ENCODE measurements at regions not wholly inside any gene's neighbourhood (a gene's known extent, or its start where the extent isn't known, plus 50 kb on each side); places are given as distances from the start of the nearest gene placed in this dataset.

DNA sequence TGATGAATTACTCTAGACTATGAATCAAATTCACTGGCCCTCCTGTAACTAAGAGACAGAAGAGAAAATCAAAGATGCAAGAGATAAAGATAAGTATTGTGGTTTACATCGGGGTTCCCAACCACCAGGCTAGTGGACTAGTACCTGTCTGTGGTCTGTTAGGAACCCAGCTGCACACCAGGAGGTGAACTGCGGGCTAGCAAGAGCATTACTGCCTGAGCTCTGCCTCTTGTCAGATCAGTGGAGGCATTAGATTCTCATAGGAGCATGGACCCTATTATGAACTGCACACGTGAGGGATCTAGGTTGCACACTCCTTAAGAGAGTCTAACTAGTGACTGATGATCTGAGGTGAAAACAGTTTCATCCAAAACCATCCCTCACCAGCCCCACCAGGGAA lies 58.9 kb upstream of the DUSP10 start:
- no peaks in the 10 kb centered on the region for H3K36me3 Mint-ChIP-seq
- H3K9me3 Mint-ChIP-seq: peaks cover 10% of the 10 kb centered on the region
- H3K4me3 Mint-ChIP-seq: no peak overlapping the region
- no peaks in the 10 kb centered on the region for H3K27me3 Mint-ChIP-seq (ENCODE audit: low read depth)
- peaks cover 9% of the 10 kb centered on the region for H3K4me1 Mint-ChIP-seq
- POLR2A ChIA-PET: no interaction called here
- ATAC-seq: no peak
- CTCF ChIA-PET: no interaction called here
- no peak overlapping the region for H3K27ac Mint-ChIP-seq
- TF ChIP-seq ZNF416 (CRISPR knock-in tag; IDR thresholded peaks at IDR 0.05) (no peak), ZNF138 (CRISPR knock-in tag; conservative IDR thresholded peaks at IDR 0.05) (no peak), RORB (CRISPR knock-in tag; IDR thresholded peaks at IDR 0.05) (no peak), PRRX2 (CRISPR knock-in tag; IDR thresholded peaks at IDR 0.05) (no peak), GTF2I (CRISPR knock-in tag; conservative IDR thresholded peaks at IDR 0.05) (no peak), SOX15 (CRISPR knock-in tag; IDR thresholded peaks at IDR 0.05) (no peak), KAT7 (CRISPR knock-in tag; IDR thresholded peaks at IDR 0.05; ENCODE audit: borderline replicate concordance) (no peak), ATF3 (CRISPR knock-in tag; conservative IDR thresholded peaks at IDR 0.05) (no peak), USF2 (CRISPR knock-in tag; IDR thresholded peaks at IDR 0.05) (no peak), JAZF1 (CRISPR knock-in tag; IDR thresholded peaks at IDR 0.05) (no peak), ZNF281 (CRISPR knock-in tag; IDR thresholded peaks at IDR 0.05) (no peak), ZNF121 (CRISPR knock-in tag; IDR thresholded peaks at IDR 0.05) (no peak), ZBTB21 (CRISPR knock-in tag; IDR thresholded peaks at IDR 0.05; ENCODE audit: borderline replicate concordance) (no peak), MXD4 (CRISPR knock-in tag; IDR thresholded peaks at IDR 0.05; ENCODE audit: borderline replicate concordance) (no peak), CBFB (CRISPR knock-in tag; IDR thresholded peaks at IDR 0.05; ENCODE audit: low read depth) (no peak)
- TF ChIP-seq, protein P1, sequence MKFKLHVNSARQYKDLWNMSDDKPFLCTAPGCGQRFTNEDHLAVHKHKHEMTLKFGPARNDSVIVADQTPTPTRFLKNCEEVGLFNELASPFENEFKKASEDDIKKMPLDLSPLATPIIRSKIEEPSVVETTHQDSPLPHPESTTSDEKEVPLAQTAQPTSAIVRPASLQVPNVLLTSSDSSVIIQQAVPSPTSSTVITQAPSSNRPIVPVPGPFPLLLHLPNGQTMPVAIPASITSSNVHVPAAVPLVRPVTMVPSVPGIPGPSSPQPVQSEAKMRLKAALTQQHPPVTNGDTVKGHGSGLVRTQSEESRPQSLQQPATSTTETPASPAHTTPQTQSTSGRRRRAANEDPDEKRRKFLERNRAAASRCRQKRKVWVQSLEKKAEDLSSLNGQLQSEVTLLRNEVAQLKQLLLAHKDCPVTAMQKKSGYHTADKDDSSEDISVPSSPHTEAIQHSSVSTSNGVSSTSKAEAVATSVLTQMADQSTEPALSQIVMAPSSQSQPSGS (CRISPR knock-in tag; IDR thresholded peaks at IDR 0.05; ENCODE audit: borderline replicate concordance, low read depth): no peak
- TF ChIP-seq, protein P2, sequence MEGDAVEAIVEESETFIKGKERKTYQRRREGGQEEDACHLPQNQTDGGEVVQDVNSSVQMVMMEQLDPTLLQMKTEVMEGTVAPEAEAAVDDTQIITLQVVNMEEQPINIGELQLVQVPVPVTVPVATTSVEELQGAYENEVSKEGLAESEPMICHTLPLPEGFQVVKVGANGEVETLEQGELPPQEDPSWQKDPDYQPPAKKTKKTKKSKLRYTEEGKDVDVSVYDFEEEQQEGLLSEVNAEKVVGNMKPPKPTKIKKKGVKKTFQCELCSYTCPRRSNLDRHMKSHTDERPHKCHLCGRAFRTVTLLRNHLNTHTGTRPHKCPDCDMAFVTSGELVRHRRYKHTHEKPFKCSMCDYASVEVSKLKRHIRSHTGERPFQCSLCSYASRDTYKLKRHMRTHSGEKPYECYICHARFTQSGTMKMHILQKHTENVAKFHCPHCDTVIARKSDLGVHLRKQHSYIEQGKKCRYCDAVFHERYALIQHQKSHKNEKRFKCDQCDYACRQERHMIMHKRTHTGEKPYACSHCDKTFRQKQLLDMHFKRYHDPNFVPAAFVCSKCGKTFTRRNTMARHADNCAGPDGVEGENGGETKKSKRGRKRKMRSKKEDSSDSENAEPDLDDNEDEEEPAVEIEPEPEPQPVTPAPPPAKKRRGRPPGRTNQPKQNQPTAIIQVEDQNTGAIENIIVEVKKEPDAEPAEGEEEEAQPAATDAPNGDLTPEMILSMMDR (IDR thresholded peaks at IDR 0.05): no peak
- TF ChIP-seq, protein P3, sequence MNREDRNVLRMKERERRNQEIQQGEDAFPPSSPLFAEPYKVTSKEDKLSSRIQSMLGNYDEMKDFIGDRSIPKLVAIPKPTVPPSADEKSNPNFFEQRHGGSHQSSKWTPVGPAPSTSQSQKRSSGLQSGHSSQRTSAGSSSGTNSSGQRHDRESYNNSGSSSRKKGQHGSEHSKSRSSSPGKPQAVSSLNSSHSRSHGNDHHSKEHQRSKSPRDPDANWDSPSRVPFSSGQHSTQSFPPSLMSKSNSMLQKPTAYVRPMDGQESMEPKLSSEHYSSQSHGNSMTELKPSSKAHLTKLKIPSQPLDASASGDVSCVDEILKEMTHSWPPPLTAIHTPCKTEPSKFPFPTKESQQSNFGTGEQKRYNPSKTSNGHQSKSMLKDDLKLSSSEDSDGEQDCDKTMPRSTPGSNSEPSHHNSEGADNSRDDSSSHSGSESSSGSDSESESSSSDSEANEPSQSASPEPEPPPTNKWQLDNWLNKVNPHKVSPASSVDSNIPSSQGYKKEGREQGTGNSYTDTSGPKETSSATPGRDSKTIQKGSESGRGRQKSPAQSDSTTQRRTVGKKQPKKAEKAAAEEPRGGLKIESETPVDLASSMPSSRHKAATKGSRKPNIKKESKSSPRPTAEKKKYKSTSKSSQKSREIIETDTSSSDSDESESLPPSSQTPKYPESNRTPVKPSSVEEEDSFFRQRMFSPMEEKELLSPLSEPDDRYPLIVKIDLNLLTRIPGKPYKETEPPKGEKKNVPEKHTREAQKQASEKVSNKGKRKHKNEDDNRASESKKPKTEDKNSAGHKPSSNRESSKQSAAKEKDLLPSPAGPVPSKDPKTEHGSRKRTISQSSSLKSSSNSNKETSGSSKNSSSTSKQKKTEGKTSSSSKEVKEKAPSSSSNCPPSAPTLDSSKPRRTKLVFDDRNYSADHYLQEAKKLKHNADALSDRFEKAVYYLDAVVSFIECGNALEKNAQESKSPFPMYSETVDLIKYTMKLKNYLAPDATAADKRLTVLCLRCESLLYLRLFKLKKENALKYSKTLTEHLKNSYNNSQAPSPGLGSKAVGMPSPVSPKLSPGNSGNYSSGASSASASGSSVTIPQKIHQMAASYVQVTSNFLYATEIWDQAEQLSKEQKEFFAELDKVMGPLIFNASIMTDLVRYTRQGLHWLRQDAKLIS (CRISPR knock-in tag; IDR thresholded peaks at IDR 0.05; ENCODE audit: borderline replicate concordance): no peak
- TF ChIP-seq, protein P4, sequence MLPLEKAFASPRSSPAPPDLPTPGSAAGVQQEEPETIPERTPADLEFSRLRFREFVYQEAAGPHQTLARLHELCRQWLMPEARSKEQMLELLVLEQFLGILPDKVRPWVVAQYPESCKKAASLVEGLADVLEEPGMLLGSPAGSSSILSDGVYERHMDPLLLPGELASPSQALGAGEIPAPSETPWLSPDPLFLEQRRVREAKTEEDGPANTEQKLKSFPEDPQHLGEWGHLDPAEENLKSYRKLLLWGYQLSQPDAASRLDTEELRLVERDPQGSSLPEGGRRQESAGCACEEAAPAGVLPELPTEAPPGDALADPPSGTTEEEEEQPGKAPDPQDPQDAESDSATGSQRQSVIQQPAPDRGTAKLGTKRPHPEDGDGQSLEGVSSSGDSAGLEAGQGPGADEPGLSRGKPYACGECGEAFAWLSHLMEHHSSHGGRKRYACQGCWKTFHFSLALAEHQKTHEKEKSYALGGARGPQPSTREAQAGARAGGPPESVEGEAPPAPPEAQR (CRISPR knock-in tag; IDR thresholded peaks at IDR 0.05): no peak
- TF ChIP-seq, protein P5, sequence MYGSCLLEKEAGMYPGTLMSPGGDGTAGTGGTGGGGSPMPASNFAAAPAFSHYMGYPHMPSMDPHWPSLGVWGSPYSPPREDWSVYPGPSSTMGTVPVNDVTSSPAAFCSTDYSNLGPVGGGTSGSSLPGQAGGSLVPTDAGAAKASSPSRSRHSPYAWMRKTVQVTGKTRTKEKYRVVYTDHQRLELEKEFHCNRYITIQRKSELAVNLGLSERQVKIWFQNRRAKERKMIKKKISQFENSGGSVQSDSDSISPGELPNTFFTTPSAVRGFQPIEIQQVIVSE (CRISPR knock-in tag; IDR thresholded peaks at IDR 0.05; ENCODE audit: borderline replicate concordance): no peak
- no peak for DNase-seq (ENCODE audit: low spot score)

Measured in WTC11 (cell line).